Pancreas (tissue), 10 donors: ENCODE measurements at regions not wholly inside any gene's neighbourhood (a gene's known extent, or its start where the extent isn't known, plus 50 kb on each side); places are given as distances from the start of the nearest gene placed in this dataset.
"Not testable (repeated sequence)": the region's sequence is repeated elsewhere in the genome, so short reads cannot be mapped to it uniquely, and the experiment has no call there.

Source experiments
- ATAC-seq, 4 donors: fragments of 200-7000 bp; cut with Tn5 transposase; one replicate each; pipeline versions ENCODE4 v1.8.0 to v1.9.1; 2020; ENCODE audit warnings: mild to moderate bottlenecking in 4 of 4, moderate library complexity in 4 of 4
- DNase-seq, 6 donors: peaks; one replicate each; pipeline ENCODE4 v3.0.0-alpha.2; 2020
- FAIRE-seq: peaks from 2 replicates; lab custom pipeline; 2012; peaks lifted over from hg19 to GRCh38; lab: Jason Lieb, UNC
- H3K27ac ChIP-seq, 4 donors: fragments of 200-600 bp; sonication (generic); 1 replicate in 3 of 4; 2 replicates in 1 of 4; pipeline versions ENCODE4 v1.5.0 to v1.8.0; 2020
- H3K27me3 ChIP-seq, 4 donors: fragments of 200-600 bp; one replicate each; pipeline ENCODE4 v1.8.0; 2021
- H3K36me3 ChIP-seq, 3 donors: fragments of 200-600 bp; sonication (generic) in 1 of 3; one replicate each; pipeline versions ENCODE4 v1.5.0 to v1.8.0; 2020 to 2021
- H3K4me1 ChIP-seq, 3 donors: fragments of 200-600 bp; one replicate each; pipeline ENCODE4 v1.8.0; 2021
- H3K4me3 ChIP-seq, 4 donors: fragments of 200-600 bp; sonication (generic) in 2 of 4; one replicate each; pipeline versions ENCODE4 v1.5.0 to v1.8.0; 2020 to 2021
- H3K9me3 ChIP-seq, 4 donors: fragments of 200-600 bp; one replicate each; pipeline ENCODE4 v1.8.0; 2021
- CTCF ChIP-seq, 4 donors: fragments of 200-600 bp; sonication (generic) in 3 of 4; IDR thresholded peaks; one replicate each; pipeline versions ENCODE4 v1.5.0 to v1.8.0; 2021; ENCODE audit warnings: antibody characterized with exemption in 4 of 4
- WGBS, 2 donors: extraction: QIAGEN DNeasy Blood & Tissue Kit; methylation state at CpG; one replicate each; pipeline ENCODE4 v1.1.7; 2013; 5-methylcytosine and 5-hydroxymethylcytosine counted together
- intact Hi-C, 3 donors: fragments of 100-400 bp; cut with DNase I; formaldehyde crosslinking; loops; one replicate each; pipeline versions ENCODE4 v1.11.1 to v1.14.2; 2022
- donor health status: healthy with polysubstance abuse.
- donor health status: DM: no; HTN: no; CAD: no; lungs with moderate emphysema.
- donor health status: DM: no; HTN: no; CAD: no.
- donor health status: control.
- donor health status: control.
- donor health status: Bipolar disorder and iron deficiency.
- donor health status: DM: yes; HTN: yes; CAD: no.
- donor health status: DM: no; HTN: no; CAD: no.
- donor health status: DM: no; HTN: no; CAD: no.
- donor health status: DM: yes; HTN: yes; CAD: no.

DNA sequence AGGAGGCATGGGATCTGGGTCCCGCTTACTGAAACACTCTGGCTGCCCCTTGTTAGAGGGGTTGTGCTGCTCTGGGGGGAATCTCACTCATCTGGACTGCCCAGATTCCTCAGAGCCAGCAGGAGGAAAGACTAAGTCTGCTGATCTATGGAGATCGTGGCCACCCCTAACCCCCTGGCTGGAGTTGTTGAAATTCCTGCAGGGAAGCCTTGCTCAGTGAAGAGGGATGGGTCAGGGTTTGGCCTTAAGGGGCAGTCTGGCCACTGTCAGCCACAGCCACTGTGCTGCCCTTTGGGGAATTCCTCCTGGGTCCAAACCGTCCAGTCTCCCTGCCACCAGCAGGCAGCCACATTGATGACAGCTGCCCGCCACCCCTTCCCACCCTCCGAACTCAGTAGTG lies 362.0 kb upstream of the AMOT start:
- intact Hi-C loops = no loop called here
- TF ChIP-seq CTCF (IDR thresholded peaks at IDR 0.05) = no peak
- DNase-seq (no peak), ATAC-seq (no peak), FAIRE-seq (no peak)
- 77 to 87% methylated on average over 5 of the region's 5 CpGs for WGBS, 2 donors
- H3K27ac ChIP-seq = no peak overlapping the region
- no peaks in the 10 kb centered on the region for H3K4me1 ChIP-seq
- no peaks in the 10 kb centered on the region for H3K9me3 ChIP-seq
- H3K4me3 ChIP-seq = no peak overlapping the region
- no peaks in the 10 kb centered on the region for H3K36me3 ChIP-seq
- peaks cover 0 to 5% (median 0%) of the 10 kb centered on the region in 4 donors for H3K27me3 ChIP-seq

GRCh38 chrX:113195949-113196348 lies 355.3 kb upstream of the AMOT start:
- DNase-seq = no peak
- H3K27me3 ChIP-seq = no peaks in the 10 kb centered on the region
- H3K4me3 ChIP-seq = no peak overlapping the region
- 36% methylated on average over 3 of the region's 3 CpGs for WGBS, 2 donors
- peak in 1 of 4 donors; percentile 46 for ATAC-seq
- no peaks in the 10 kb centered on the region for H3K36me3 ChIP-seq
- no peaks in the 10 kb centered on the region for H3K4me1 ChIP-seq
- no peak for FAIRE-seq
- no peak for TF ChIP-seq CTCF (IDR thresholded peaks at IDR 0.05)
- no peaks in the 10 kb centered on the region for H3K9me3 ChIP-seq
- H3K27ac ChIP-seq = no peak overlapping the region
- intact Hi-C loops = no loop called here

DNA sequence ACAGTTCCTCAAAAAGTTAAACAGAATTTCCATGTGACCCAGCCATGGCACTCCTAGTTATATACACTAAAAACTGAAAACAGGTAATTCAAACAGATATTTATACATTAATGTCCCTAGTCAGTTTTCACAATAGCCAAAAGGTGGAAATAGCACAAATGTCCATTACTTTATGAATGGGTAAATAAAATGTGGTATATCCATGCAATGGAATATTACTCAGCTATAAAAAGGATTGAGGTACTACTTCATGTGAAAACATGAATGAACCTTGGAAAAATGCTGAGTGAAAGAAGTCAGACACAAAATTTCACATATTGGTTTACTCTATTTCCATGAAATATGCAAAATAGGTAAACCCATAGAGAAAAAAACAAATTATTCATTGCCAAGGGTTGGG lies 351.8 kb upstream of the AMOT start:
- FAIRE-seq (no peak), DNase-seq (no peak), ATAC-seq (no peak)
- no peaks in the 10 kb centered on the region for H3K4me1 ChIP-seq
- no peaks in the 10 kb centered on the region for H3K27me3 ChIP-seq
- TF ChIP-seq CTCF (IDR thresholded peaks at IDR 0.05) = no peak
- intact Hi-C loops = no loop called here
- no peak overlapping the region for H3K4me3 ChIP-seq
- no peaks in the 10 kb centered on the region for H3K36me3 ChIP-seq
- H3K27ac ChIP-seq = no peak overlapping the region
- H3K9me3 ChIP-seq = no peaks in the 10 kb centered on the region

- H3K9me3 ChIP-seq = no peaks in the 10 kb centered on the region
- H3K4me3 ChIP-seq = no peak overlapping the region
- intact Hi-C loops = no loop called here
- no peaks in the 10 kb centered on the region for H3K4me1 ChIP-seq
- DNase-seq (no peak), FAIRE-seq (no peak), ATAC-seq (no peak)
- no peak for TF ChIP-seq CTCF (IDR thresholded peaks at IDR 0.05)
- WGBS, 2 donors = 79 to 93% methylated on average over 8 of the region's 8 CpGs
- no peak overlapping the region for H3K27ac ChIP-seq
- H3K36me3 ChIP-seq = no peaks in the 10 kb centered on the region
- no peaks in the 10 kb centered on the region for H3K27me3 ChIP-seq
Observed at GRCh38 chrX:113157496-113157895, 316.9 kb upstream of the AMOT start.

GRCh38 chrX:113154315-113154714 lies 313.7 kb upstream of the AMOT start:
- ATAC-seq, H3K27ac ChIP-seq, H3K9me3 ChIP-seq, intact Hi-C loops, H3K27me3 ChIP-seq, DNase-seq, H3K4me3 ChIP-seq, FAIRE-seq, H3K36me3 ChIP-seq, H3K4me1 ChIP-seq: not testable (repeated sequence)
- 72 to 73% methylated on average over 4 of the region's 4 CpGs for WGBS, 2 donors

DNA sequence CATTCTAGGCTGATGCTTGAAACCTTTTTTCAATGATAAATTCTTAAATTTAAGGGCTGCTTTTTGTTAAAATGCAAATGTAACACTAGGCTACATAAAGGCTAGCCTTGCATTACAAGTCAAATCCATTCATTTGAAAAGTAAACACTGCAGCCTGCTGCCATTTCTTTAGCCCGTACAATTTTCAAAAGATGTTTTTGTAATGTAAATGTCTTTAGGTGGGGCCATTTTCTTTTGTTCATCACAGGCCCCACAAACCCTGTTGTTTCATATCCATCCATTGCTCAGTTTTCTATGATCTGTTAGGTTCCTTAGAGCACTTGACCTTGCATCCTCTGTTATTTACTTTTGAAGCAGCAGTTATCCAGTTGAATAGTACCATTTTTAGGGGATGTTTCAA lies 296.2 kb upstream of the AMOT start:
- 44 to 50% methylated on average over 1 of the region's 1 CpG for WGBS, 2 donors
- no peak for FAIRE-seq
- ATAC-seq = no peak

More for the DNA sequence above, 296.2 kb upstream of the AMOT start:
- Histone ChIP-seq H3K4me1 (no peaks in the 10 kb centered on the region), H3K27ac (no peak overlapping the region), H3K36me3 (no peaks in the 10 kb centered on the region), H3K9me3 (no peaks in the 10 kb centered on the region), H3K4me3 (no peak overlapping the region), H3K27me3 (no peaks in the 10 kb centered on the region)
- DNase-seq = no peak
- no peak for TF ChIP-seq CTCF (IDR thresholded peaks at IDR 0.05)
- intact Hi-C loops = no loop called here
